Esophagus (tissue), 2 donors: ENCODE measurements at regions not wholly inside any gene's neighbourhood (a gene's known extent, or its start where the extent isn't known, plus 50 kb on each side); places are given as distances from the start of the nearest gene placed in this dataset.
"Not testable (repeated sequence)": the region's sequence is repeated elsewhere in the genome, so short reads cannot be mapped to it uniquely, and the experiment has no call there.

Source experiments
- H3K27ac ChIP-seq, 2 donors: one replicate each; pipeline ENCODE4 v1.5.1; 2013; ENCODE audit warnings: low read depth in 2 of 2, mild to moderate bottlenecking in 2 of 2, inconsistent platforms in 1 of 2, low read length in 1 of 2, moderate library complexity in 1 of 2
- H3K27me3 ChIP-seq, 2 donors: one replicate each; pipeline ENCODE4 v1.6.1; 2013; ENCODE audit warnings: low read length in 2 of 2, control low read depth in 1 of 2, mild to moderate bottlenecking in 1 of 2; ENCODE audit not compliant: insufficient read depth in 2 of 2, control insufficient read depth in 1 of 2
- H3K36me3 ChIP-seq, 2 donors: one replicate each; pipeline ENCODE4 v1.6.1; 2013; ENCODE audit warnings: low read length in 1 of 2; ENCODE audit not compliant: control insufficient read depth in 2 of 2, insufficient read depth in 2 of 2
- H3K4me1 ChIP-seq, 2 donors: one replicate each; pipeline ENCODE4 v1.6.1; 2013; ENCODE audit warnings: low read length in 1 of 2; ENCODE audit not compliant: control insufficient read depth in 2 of 2, insufficient read depth in 2 of 2
- H3K4me3 ChIP-seq, 2 donors: one replicate each; pipeline ENCODE4 v1.5.1; 2013; ENCODE audit warnings: low read length in 2 of 2, mild to moderate bottlenecking in 2 of 2, low read depth in 1 of 2, moderate library complexity in 1 of 2
- H3K9me3 ChIP-seq, 2 donors: one replicate each; pipeline ENCODE4 v1.6.1; 2013; ENCODE audit warnings: mild to moderate bottlenecking in 2 of 2, low read depth in 1 of 2, low read length in 1 of 2, moderate library complexity in 1 of 2; ENCODE audit not compliant: control insufficient read depth in 2 of 2, insufficient read depth in 1 of 2
- WGBS, 2 donors: extraction: QIAGEN DNeasy Blood & Tissue Kit; methylation state at CpG; one replicate each; pipeline ENCODE4 v1.1.7; 2013; 5-methylcytosine and 5-hydroxymethylcytosine counted together
- donor health status: healthy with polysubstance abuse.
- donor health status: Bipolar disorder and iron deficiency.

GRCh38 chr2:87284471-87284772, 262.8 kb upstream of the PLGLB1 start:
- not testable (repeated sequence) for H3K27ac ChIP-seq, H3K9me3 ChIP-seq
- 83 to 84% methylated on average over 1 to 2 of the region's 9 CpGs for WGBS, 2 donors

GRCh38 chr2:87285139-87285538, 263.5 kb upstream of the PLGLB1 start:
- not testable (repeated sequence) for H3K4me1 ChIP-seq, H3K4me3 ChIP-seq, H3K36me3 ChIP-seq, H3K9me3 ChIP-seq, H3K27me3 ChIP-seq, H3K27ac ChIP-seq
- WGBS, 2 donors = 82 to 84% methylated on average over 4 of the region's 4 CpGs

More at GRCh38 chr2:87284471-87284772, 262.8 kb upstream of the PLGLB1 start:
- H3K27me3 ChIP-seq, H3K4me3 ChIP-seq, H3K36me3 ChIP-seq, H3K4me1 ChIP-seq: not testable (repeated sequence)

- not testable (repeated sequence) for H3K36me3 ChIP-seq, H3K9me3 ChIP-seq, H3K4me1 ChIP-seq, H3K27ac ChIP-seq, H3K4me3 ChIP-seq, H3K27me3 ChIP-seq
- 43 to 51% methylated on average over 5 to 6 of the region's 7 CpGs for WGBS, 2 donors
Measured at GRCh38 chr2:87290566-87291307, 269.1 kb upstream of the PLGLB1 start.

GRCh38 chr2:87291400-87292200, 270.0 kb upstream of the PLGLB1 start:
- 72 to 75% methylated on average over 6 of the region's 7 CpGs for WGBS, 2 donors

GRCh38 chr2:87293931-87294594, 272.4 kb upstream of the PLGLB1 start:
- not testable (repeated sequence) for H3K4me1 ChIP-seq, H3K4me3 ChIP-seq, H3K9me3 ChIP-seq, H3K36me3 ChIP-seq, H3K27ac ChIP-seq, H3K27me3 ChIP-seq
- 89 to 92% methylated on average over 2 of the region's 2 CpGs for WGBS, 2 donors

More at GRCh38 chr2:87291400-87292200, 270.0 kb upstream of the PLGLB1 start:
- not testable (repeated sequence) for H3K4me1 ChIP-seq, H3K9me3 ChIP-seq, H3K36me3 ChIP-seq, H3K27ac ChIP-seq, H3K4me3 ChIP-seq, H3K27me3 ChIP-seq

- H3K27me3 ChIP-seq, H3K9me3 ChIP-seq, H3K4me1 ChIP-seq, H3K4me3 ChIP-seq, H3K36me3 ChIP-seq, H3K27ac ChIP-seq: not testable (repeated sequence)
- 64 to 70% methylated on average over 6 of the region's 6 CpGs for WGBS, 2 donors
Measured at GRCh38 chr2:87295135-87295534, 273.5 kb upstream of the PLGLB1 start.

GRCh38 chr2:87301349-87301748, 279.7 kb upstream of the PLGLB1 start:
- H3K4me3 ChIP-seq, H3K27ac ChIP-seq, H3K27me3 ChIP-seq, H3K4me1 ChIP-seq, H3K36me3 ChIP-seq, H3K9me3 ChIP-seq: not testable (repeated sequence)
- WGBS, 2 donors = 82 to 88% methylated on average over 6 of the region's 6 CpGs

- 44 to 53% methylated on average over 1 of the region's 2 CpGs for WGBS, 2 donors
- not testable (repeated sequence) for H3K27me3 ChIP-seq, H3K4me3 ChIP-seq, H3K9me3 ChIP-seq, H3K27ac ChIP-seq, H3K4me1 ChIP-seq, H3K36me3 ChIP-seq
Measured at GRCh38 chr2:87301871-87302270, 280.2 kb upstream of the PLGLB1 start.

GRCh38 chr2:87308621-87309020, 287.0 kb upstream of the PLGLB1 start:
- WGBS, 2 donors = 80 to 90% methylated on average over 3 of the region's 7 CpGs
- not testable (repeated sequence) for H3K4me3 ChIP-seq

GRCh38 chr2:87309785-87310184, 288.1 kb upstream of the PLGLB1 start:
- 44 to 49% methylated on average over 1 to 3 of the region's 3 CpGs for WGBS, 2 donors
- not testable (repeated sequence) for H3K9me3 ChIP-seq, H3K27ac ChIP-seq, H3K27me3 ChIP-seq, H3K4me3 ChIP-seq, H3K36me3 ChIP-seq, H3K4me1 ChIP-seq

More at GRCh38 chr2:87308621-87309020, 287.0 kb upstream of the PLGLB1 start:
- not testable (repeated sequence) for H3K4me1 ChIP-seq, H3K27ac ChIP-seq, H3K9me3 ChIP-seq, H3K27me3 ChIP-seq, H3K36me3 ChIP-seq
